Peyer's patch (tissue), 4 donors: ENCODE measurements at regions not wholly inside any gene's neighbourhood (a gene's known extent, or its start where the extent isn't known, plus 50 kb on each side); places are given as distances from the start of the nearest gene placed in this dataset.

ENCODE experiments used
- DNase-seq, 3 donors: peaks; one replicate each; pipeline ENCODE4 v3.0.0-alpha.2; 2017 to 2019
- H3K27ac ChIP-seq, 4 donors: fragments of 200-600 bp; sonication (generic); one replicate each; pipeline ENCODE4 v1.5.1; 2016 to 2019
- H3K27me3 ChIP-seq, 2 donors: fragments of 200-600 bp; sonication (generic); one replicate each; pipeline ENCODE4 v1.5.1; 2019
- H3K36me3 ChIP-seq, 3 donors: fragments of 200-600 bp; sonication (generic); one replicate each; pipeline ENCODE4 v1.5.1; 2016 to 2019
- H3K4me1 ChIP-seq, 4 donors: fragments of 200-600 bp; sonication (generic); one replicate each; pipeline ENCODE4 v1.5.1; 2016 to 2019
- H3K4me3 ChIP-seq, 4 donors: fragments of 200-600 bp; sonication (generic); 1 replicate in 3 of 4; 2 replicates in 1 of 4; pipeline ENCODE4 v1.5.1; 2016 to 2019; ENCODE audit warnings: mild to moderate bottlenecking in 1 of 4
- H3K9me3 ChIP-seq, 4 donors: fragments of 200-600 bp; sonication (generic); one replicate each; pipeline ENCODE4 v1.5.1; 2016 to 2019; ENCODE audit warnings: mild to moderate bottlenecking in 1 of 4
- CTCF ChIP-seq, 6 experiments: fragments of 450-650 bp in 4 of 6; fragments of 200-600 bp in 2 of 6; sonication (generic) in 1 of 6; IDR thresholded peaks; one replicate each; pipeline ENCODE4 v1.5.1; 2017 to 2019; ENCODE audit warnings: antibody characterized with exemption in 6 of 6, mild to moderate bottlenecking in 3 of 6, moderate library complexity in 1 of 6
- POLR2A ChIP-seq, 2 donors: fragments of 450-650 bp; IDR thresholded peaks; one replicate each; pipeline ENCODE4 v1.5.1; 2017; ENCODE audit warnings: antibody characterized with exemption in 2 of 2, mild to moderate bottlenecking in 2 of 2, moderate library complexity in 2 of 2

DNA sequence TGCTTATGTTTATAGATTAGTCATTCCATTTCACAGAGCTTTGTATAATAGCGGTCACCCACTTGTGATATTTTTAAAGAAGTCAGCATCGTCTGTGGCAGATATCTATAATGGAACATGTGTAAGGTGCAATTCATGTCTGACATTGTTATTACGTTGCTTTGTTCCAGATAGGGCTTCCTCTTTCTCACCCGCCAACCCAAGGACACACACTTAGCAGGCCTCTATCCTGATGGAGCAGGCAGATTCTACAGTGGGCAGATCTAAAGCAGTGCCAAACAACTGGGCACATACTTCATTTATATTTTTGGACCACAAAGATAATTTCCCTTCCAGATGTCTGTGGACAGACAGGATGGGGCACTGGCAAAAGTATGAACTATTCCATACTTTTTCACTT is 573.1 kb downstream of the TDRD15 start:
- Histone ChIP-seq H3K4me3 (no peak overlapping the region), H3K36me3 (no peaks in the 10 kb centered on the region), H3K27ac (no peak overlapping the region), H3K27me3 (no peaks in the 10 kb centered on the region), H3K9me3 (no peaks in the 10 kb centered on the region), H3K4me1 (no peaks in the 10 kb centered on the region)
- TF ChIP-seq POLR2A (IDR thresholded peaks at IDR 0.05) (no peak), CTCF (IDR thresholded peaks at IDR 0.05) (no peak)
- no peak for DNase-seq

GRCh38 chr2:21700644-21701043 is 576.9 kb downstream of the TDRD15 start:
- no peaks in the 10 kb centered on the region for H3K27me3 ChIP-seq
- no peak for TF ChIP-seq CTCF (IDR thresholded peaks at IDR 0.05)
- no peak for TF ChIP-seq POLR2A (IDR thresholded peaks at IDR 0.05)
- no peaks in the 10 kb centered on the region for H3K9me3 ChIP-seq
- H3K36me3 ChIP-seq = no peaks in the 10 kb centered on the region
- DNase-seq = no peak
- H3K4me1 ChIP-seq = no peaks in the 10 kb centered on the region
- H3K27ac ChIP-seq = no peak overlapping the region
- H3K4me3 ChIP-seq = no peak overlapping the region

- H3K9me3 ChIP-seq = no peaks in the 10 kb centered on the region
- no peaks in the 10 kb centered on the region for H3K4me1 ChIP-seq
- no peak for TF ChIP-seq POLR2A (IDR thresholded peaks at IDR 0.05)
- TF ChIP-seq CTCF (IDR thresholded peaks at IDR 0.05) = no peak
- no peak for DNase-seq
- no peak overlapping the region for H3K4me3 ChIP-seq
- no peaks in the 10 kb centered on the region for H3K36me3 ChIP-seq
- no peaks in the 10 kb centered on the region for H3K27me3 ChIP-seq
- no peak overlapping the region for H3K27ac ChIP-seq
Measured at GRCh38 chr2:21710031-21710430, 586.3 kb downstream of the TDRD15 start.

DNA sequence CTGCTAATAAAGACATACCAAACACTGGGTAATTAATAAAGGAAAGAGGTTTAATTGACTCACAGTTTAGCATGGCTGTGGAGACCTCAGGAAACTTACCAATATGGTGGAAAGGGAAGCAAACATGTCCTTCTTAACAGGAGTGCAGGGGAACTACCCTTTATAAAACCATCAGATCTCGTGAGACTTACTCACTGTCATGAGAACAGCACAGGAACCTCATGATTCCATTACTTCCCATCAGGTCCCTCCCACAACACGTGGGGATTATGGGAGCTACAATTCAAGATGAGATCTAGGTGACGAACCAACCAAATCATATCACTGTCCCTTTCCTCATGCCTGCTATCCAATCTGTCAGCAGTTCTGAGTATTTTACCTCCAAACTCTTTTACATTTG is 586.7 kb downstream of the TDRD15 start:
- H3K27me3 ChIP-seq = no peaks in the 10 kb centered on the region
- H3K36me3 ChIP-seq = no peaks in the 10 kb centered on the region
- H3K4me3 ChIP-seq = no peak overlapping the region
- H3K27ac ChIP-seq = no peak overlapping the region
- no peak for DNase-seq
- TF ChIP-seq CTCF (IDR thresholded peaks at IDR 0.05) (no peak), POLR2A (IDR thresholded peaks at IDR 0.05) (no peak)
- no peaks in the 10 kb centered on the region for H3K4me1 ChIP-seq
- H3K9me3 ChIP-seq = no peaks in the 10 kb centered on the region

DNA sequence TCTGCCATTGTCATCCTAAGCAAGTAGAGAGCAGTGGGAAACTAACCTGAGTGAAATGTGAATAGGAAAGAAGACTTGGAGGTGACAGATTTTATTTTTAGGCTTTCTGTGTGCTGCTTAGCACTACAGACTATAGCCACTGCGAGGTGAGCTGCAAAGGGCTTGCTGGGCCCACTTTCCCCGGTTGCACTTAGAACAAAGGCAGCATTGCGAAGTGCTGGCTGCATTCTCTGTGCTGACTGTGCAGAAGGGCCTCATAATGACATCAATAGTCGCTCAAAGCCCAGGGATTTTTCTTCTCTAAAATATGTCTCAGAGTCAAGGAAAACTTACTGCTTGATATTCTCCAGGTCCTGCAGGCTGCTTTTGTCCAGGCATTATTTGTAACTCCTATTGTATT is 592.1 kb downstream of the TDRD15 start:
- no peak overlapping the region for H3K4me3 ChIP-seq
- no peak for DNase-seq
- TF ChIP-seq POLR2A (IDR thresholded peaks at IDR 0.05) = no peak
- no peak for TF ChIP-seq CTCF (IDR thresholded peaks at IDR 0.05)
- H3K27ac ChIP-seq = no peak overlapping the region
- no peaks in the 10 kb centered on the region for H3K36me3 ChIP-seq
- no peaks in the 10 kb centered on the region for H3K9me3 ChIP-seq
- no peaks in the 10 kb centered on the region for H3K27me3 ChIP-seq
- no peaks in the 10 kb centered on the region for H3K4me1 ChIP-seq

GRCh38 chr2:21727101-21727500 is 603.3 kb downstream of the TDRD15 start:
- H3K36me3 ChIP-seq = no peaks in the 10 kb centered on the region
- DNase-seq = no peak
- H3K27me3 ChIP-seq = no peaks in the 10 kb centered on the region
- no peaks in the 10 kb centered on the region for H3K9me3 ChIP-seq
- no peak overlapping the region for H3K27ac ChIP-seq
- H3K4me3 ChIP-seq = no peak overlapping the region
- H3K4me1 ChIP-seq = no peaks in the 10 kb centered on the region
- TF ChIP-seq POLR2A (IDR thresholded peaks at IDR 0.05) (no peak), CTCF (IDR thresholded peaks at IDR 0.05) (no peak)
